SK-N-SH (cell line): ENCODE measurements at regions not wholly inside any gene's neighbourhood (a gene's known extent, or its start where the extent isn't known, plus 50 kb on each side); places are given as distances from the start of the nearest gene placed in this dataset.

ENCODE experiments used
- CTCF ChIA-PET: fragments of 300-600, 350-600 bp; formaldehyde crosslinking; extraction: SDS; loops from one replicate; lab custom pipeline; 2021; lab: Yijun Ruan, JAX
- POLR2A ChIA-PET: fragments of 350-600 bp; sonication (Branson Sonifier 250); formaldehyde crosslinking; extraction: SDS; loops from one replicate; lab custom pipeline; 2020; ENCODE audit warnings: antibody characterized with exemption, inconsistent platforms; lab: Yijun Ruan, JAX
- DNase-seq: peaks from one replicate; pipeline ENCODE4 v3.0.0; 2012
- H2AFZ ChIP-seq: fragments of 200-600 bp; sonication (generic); 2 replicates; pipeline ENCODE4 v1.8.1; 2016; ENCODE audit warnings: antibody characterized with exemption, mild to moderate bottlenecking, low read depth
- H3F3A ChIP-seq: fragments of 200-600 bp; sonication (generic); replicated peaks from 2 replicates; pipeline ENCODE3; 2016; ENCODE audit warnings: antibody characterized with exemption, mild to moderate bottlenecking; ENCODE audit not compliant: insufficient read depth
- H3K27ac ChIP-seq, 2 experiments: fragments of 200-500 bp in 1 of 2; fragments of 200-600 bp in 1 of 2; sonication (Bioruptor generic) in 1 of 2; sonication (generic), shearing (Covaris generic) in 1 of 2; 2 replicates each; pipeline versions ENCODE4 v1.5.1 to v1.6.1; 2014 to 2016; ENCODE audit warnings: low read depth in 2 of 2, inconsistent platforms in 1 of 2, low read length in 1 of 2, mild to moderate bottlenecking in 1 of 2, mixed read lengths in 1 of 2
- H3K27me3 ChIP-seq: fragments of 200-600 bp; sonication (generic), shearing (Covaris generic); 2 replicates; pipeline ENCODE4 v1.6.1; 2016; ENCODE audit warnings: mixed run types; ENCODE audit not compliant: insufficient read depth
- H3K36me3 ChIP-seq, 2 experiments: fragments of 200-500 bp in 1 of 2; fragments of 200-600 bp in 1 of 2; sonication (Bioruptor generic) in 1 of 2; sonication (generic) in 1 of 2; replicated peaks in 1 of 2; 2 replicates each; pipeline versions ENCODE3 to v1.5.1; 2014 to 2016; ENCODE audit warnings: low read length in 1 of 2, mild to moderate bottlenecking in 1 of 2; ENCODE audit not compliant: insufficient read depth in 2 of 2, control insufficient read depth in 1 of 2
- H3K4me1 ChIP-seq, 2 experiments: fragments of 200-500 bp in 1 of 2; fragments of 200-600 bp in 1 of 2; sonication (Bioruptor generic) in 1 of 2; sonication (generic), shearing (Covaris generic) in 1 of 2; 2 replicates each; pipeline versions ENCODE4 v1.5.1 to v1.6.1; 2014 to 2016; ENCODE audit warnings: low read depth in 1 of 2, low read length in 1 of 2, mixed run types in 1 of 2; ENCODE audit not compliant: insufficient read depth in 2 of 2, control insufficient read depth in 1 of 2
- H3K4me2 ChIP-seq: fragments of 200-600 bp; sonication (generic), shearing (Covaris generic); 2 replicates; pipeline ENCODE4 v1.6.1; 2017; ENCODE audit warnings: mixed run types
- H3K4me3 ChIP-seq, 2 experiments: fragments of 200-500 bp in 1 of 2; fragments of 200-600 bp in 1 of 2; sonication (Bioruptor generic) in 1 of 2; sonication (generic), shearing (Covaris generic) in 1 of 2; 2 replicates each; pipeline versions ENCODE4 v1.5.1 to v1.8.1; 2014 to 2016; ENCODE audit warnings: low read depth in 2 of 2, inconsistent platforms in 1 of 2, low read length in 1 of 2, mild to moderate bottlenecking in 1 of 2, mixed read lengths in 1 of 2, moderate library complexity in 1 of 2
- H3K79me2 ChIP-seq: fragments of 200-600 bp; sonication (generic); 2 replicates; pipeline ENCODE4 v1.8.1; 2017; ENCODE audit warnings: mild to moderate bottlenecking; ENCODE audit not compliant: insufficient read depth
- H3K9ac ChIP-seq: fragments of 200-600 bp; sonication (generic); 2 replicates; pipeline ENCODE4 v1.6.1; 2017; ENCODE audit warnings: mixed run types
- H3K9me2 ChIP-seq: fragments of 200-600 bp; sonication (generic); 2 replicates; pipeline ENCODE4 v1.6.1; 2017; ENCODE audit warnings: mixed run types
- H3K9me3 ChIP-seq: fragments of 200-600 bp; sonication (generic); 2 replicates; pipeline ENCODE4 v1.6.1; 2017; ENCODE audit warnings: mixed run types, mild to moderate bottlenecking, moderate library complexity
- H4K20me1 ChIP-seq: fragments of 200-600 bp; sonication (generic); 2 replicates; pipeline ENCODE4 v1.6.1; 2017; ENCODE audit warnings: mild to moderate bottlenecking, mixed run types; ENCODE audit not compliant: insufficient read depth
- CHD2 ChIP-seq: fragments of 150-350 bp; IDR thresholded peaks from 2 replicates; pipeline ENCODE4 v1.6.1; 2018; ENCODE audit warnings: low read length; ENCODE audit not compliant: partially characterized antibody
- ELF1 ChIP-seq: IDR thresholded peaks from 2 replicates; pipeline ENCODE4 v1.4.0; 2012
- EP300 ChIP-seq, 2 experiments: IDR thresholded peaks; 2 replicates each; pipeline versions ENCODE4 v1.4.0 to v1.6.1; 2012; ENCODE audit warnings: borderline replicate concordance in 1 of 2, low read depth in 1 of 2, low read length in 1 of 2
- FOXJ3 ChIP-seq: sonication (generic); formaldehyde crosslinking; IDR thresholded peaks from 2 replicates; pipeline ENCODE4 v1.5.1; 2020; ENCODE audit warnings: mild to moderate bottlenecking, missing genetic modification reagents
- FOXM1 ChIP-seq: IDR thresholded peaks from 2 replicates; pipeline ENCODE4 v1.4.0; 2012; ENCODE audit warnings: low read depth, mild to moderate bottlenecking
- IRF3 ChIP-seq: fragments of 150-350 bp; IDR thresholded peaks from 2 replicates; pipeline ENCODE4 v1.6.1; 2016; ENCODE audit warnings: mild to moderate bottlenecking, low read depth, low read length
- MAX ChIP-seq: IDR thresholded peaks from 2 replicates; pipeline ENCODE4 v1.4.0; 2012; ENCODE audit warnings: low read depth
- MEF2A ChIP-seq: IDR thresholded peaks from 2 replicates; pipeline ENCODE4 v1.4.0; 2012; ENCODE audit warnings: low read depth, borderline replicate concordance
- NFIC ChIP-seq: IDR thresholded peaks from 2 replicates; pipeline ENCODE4 v1.4.0; 2012; ENCODE audit warnings: borderline replicate concordance
- NRF1 ChIP-seq: IDR thresholded peaks from 2 replicates; pipeline ENCODE4 v1.6.1; 2012; ENCODE audit warnings: low read depth, mild to moderate bottlenecking, low read length
- PBX3 ChIP-seq: IDR thresholded peaks from 2 replicates; pipeline ENCODE4; 2012
- POLR2AphosphoS5 ChIP-seq: IDR thresholded peaks from 2 replicates; pipeline ENCODE4 v1.6.1; 2012; ENCODE audit warnings: low read depth, low read length
- RFX5 ChIP-seq: IDR thresholded peaks from 2 replicates; pipeline ENCODE4 v1.6.1; 2012; ENCODE audit warnings: mild to moderate bottlenecking, improper control_type of control experiment, low read length
- RXRA ChIP-seq: IDR thresholded peaks from 2 replicates; pipeline ENCODE4 v1.4.0; 2012; ENCODE audit warnings: low read depth, mild to moderate bottlenecking, borderline replicate concordance
- TAF1 ChIP-seq: IDR thresholded peaks from 2 replicates; pipeline ENCODE4 v1.6.1; 2012; ENCODE audit warnings: low read depth, mild to moderate bottlenecking, low read length, moderate library complexity, borderline replicate concordance
- TCF12 ChIP-seq: IDR thresholded peaks from 2 replicates; pipeline ENCODE4 v1.4.0; 2012
- TEAD4 ChIP-seq: IDR thresholded peaks from 2 replicates; pipeline ENCODE4 v1.4.0; 2012; ENCODE audit warnings: mild to moderate bottlenecking, borderline replicate concordance; ENCODE audit not compliant: insufficient read depth
- YY1 ChIP-seq: IDR thresholded peaks from 2 replicates; pipeline ENCODE4 v1.4.0; 2012; ENCODE audit warnings: low read depth, mild to moderate bottlenecking
- WGBS: methylation state at CpG from one replicate; pipeline ENCODE4 v1.1.6; 2017; ENCODE audit warnings: low lambda C conversion rate; 5-methylcytosine and 5-hydroxymethylcytosine counted together
- TF ChIP-seq, protein P1 (sequence below): IDR thresholded peaks from 2 replicates; pipeline ENCODE4 v1.4.0; 2012; ENCODE audit warnings: low read depth, borderline replicate concordance
- TF ChIP-seq, protein P2 (sequence below): IDR thresholded peaks from 2 replicates; pipeline ENCODE4 v1.4.0; 2012; ENCODE audit warnings: low read depth, borderline replicate concordance
- TF ChIP-seq, protein P3 (sequence below): IDR thresholded peaks from 2 replicates; pipeline ENCODE4 v1.6.1; 2012; ENCODE audit warnings: mild to moderate bottlenecking, low read depth, low read length, moderate library complexity

GRCh38 chr11:110766316-110766715 is 54.1 kb upstream of the ARHGAP20 start:
- Histone ChIP-seq H3K9me2 (no peaks in the 10 kb centered on the region), H3F3A (no peaks in the 10 kb centered on the region), H3K36me3 (no peaks in the 10 kb centered on the region), H3K27me3 (no peaks in the 10 kb centered on the region), H3K79me2 (no peaks in the 10 kb centered on the region), H3K4me2 (no peak overlapping the region), H3K27ac (no peak overlapping the region), H3K4me3 (no peak overlapping the region), H3K9ac (no peak overlapping the region), H4K20me1 (no peaks in the 10 kb centered on the region), H3K4me1 (peaks cover 8 to 16% of the 10 kb centered on the region in 2 experiments; a peak in 3 of 4 replicates), H3K9me3 (no peaks in the 10 kb centered on the region), H2AFZ (no peak overlapping the region)
- no peak for DNase-seq
- WGBS = 27% methylated on average over 1 of the region's 1 CpG
- ChIA-PET CTCF (interaction anchor here (1.9 kb wide), 1 partner anchor 11 kb away, joined by 5 read pairs; no protein-coding TSS in a partner anchor), POLR2A (no interaction called here)
- TF ChIP-seq RXRA = no peak
- TF ChIP-seq FOXJ3 (CRISPR knock-in tag) = no peak
- TF ChIP-seq IRF3 = no peak
- no peak for TF ChIP-seq POLR2AphosphoS5
- TF ChIP-seq MAX = no peak
- TF ChIP-seq CHD2 = no peak
- TF ChIP-seq RFX5 = no peak
- no peak for TF ChIP-seq EP300 (IDR thresholded peaks at IDR 0.05; ENCODE audit: borderline replicate concordance in 1 of 2, low read depth in 1 of 2, low read length in 1 of 2)
- no peak for TF ChIP-seq TEAD4

DNA sequence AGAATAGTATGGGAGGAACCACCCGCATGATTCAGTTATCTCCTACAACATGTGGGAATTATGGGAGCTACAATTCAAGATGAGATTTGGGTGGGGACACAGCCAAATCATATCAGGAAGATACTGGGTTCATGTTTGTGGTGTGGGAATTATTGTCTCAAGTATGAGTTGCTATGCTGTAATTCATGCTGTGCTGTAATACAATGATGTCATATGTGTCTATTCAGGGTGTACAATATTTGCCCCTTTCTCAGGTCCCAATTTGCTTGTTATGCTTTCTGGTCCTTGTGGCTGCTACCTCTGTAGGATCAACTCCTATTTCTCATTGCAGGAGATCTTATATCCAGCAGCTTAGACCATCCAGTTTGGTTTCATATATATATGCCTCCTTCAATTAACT is 52.2 kb upstream of the ARHGAP20 start:
- no peaks in the 10 kb centered on the region for H3K79me2 ChIP-seq
- H3K27me3 ChIP-seq = no peaks in the 10 kb centered on the region
- CTCF ChIA-PET = no interaction called here
- H3K9ac ChIP-seq = no peak overlapping the region
- no peaks in the 10 kb centered on the region for H3K9me3 ChIP-seq
- no peak for DNase-seq
- H3K36me3 ChIP-seq = no peaks in the 10 kb centered on the region
- H3K4me3 ChIP-seq = no peak overlapping the region
- H3K9me2 ChIP-seq = no peaks in the 10 kb centered on the region
- H3K4me2 ChIP-seq = no peak overlapping the region
- H3K4me1 ChIP-seq = peaks cover 8 to 16% of the 10 kb centered on the region in 2 experiments; a peak in 3 of 4 replicates
- H3K27ac ChIP-seq = no peak overlapping the region
- H3F3A ChIP-seq = no peaks in the 10 kb centered on the region
- H2AFZ ChIP-seq = no peak overlapping the region
- no peaks in the 10 kb centered on the region for H4K20me1 ChIP-seq
- WGBS = 100% methylated on average over 1 of the region's 1 CpG
- POLR2A ChIA-PET = no interaction called here
- TF ChIP-seq, protein P1, sequence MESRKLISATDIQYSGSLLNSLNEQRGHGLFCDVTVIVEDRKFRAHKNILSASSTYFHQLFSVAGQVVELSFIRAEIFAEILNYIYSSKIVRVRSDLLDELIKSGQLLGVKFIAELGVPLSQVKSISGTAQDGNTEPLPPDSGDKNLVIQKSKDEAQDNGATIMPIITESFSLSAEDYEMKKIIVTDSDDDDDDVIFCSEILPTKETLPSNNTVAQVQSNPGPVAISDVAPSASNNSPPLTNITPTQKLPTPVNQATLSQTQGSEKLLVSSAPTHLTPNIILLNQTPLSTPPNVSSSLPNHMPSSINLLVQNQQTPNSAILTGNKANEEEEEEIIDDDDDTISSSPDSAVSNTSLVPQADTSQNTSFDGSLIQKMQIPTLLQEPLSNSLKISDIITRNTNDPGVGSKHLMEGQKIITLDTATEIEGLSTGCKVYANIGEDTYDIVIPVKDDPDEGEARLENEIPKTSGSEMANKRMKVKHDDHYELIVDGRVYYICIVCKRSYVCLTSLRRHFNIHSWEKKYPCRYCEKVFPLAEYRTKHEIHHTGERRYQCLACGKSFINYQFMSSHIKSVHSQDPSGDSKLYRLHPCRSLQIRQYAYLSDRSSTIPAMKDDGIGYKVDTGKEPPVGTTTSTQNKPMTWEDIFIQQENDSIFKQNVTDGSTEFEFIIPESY = no peak
- TF ChIP-seq MEF2A = no peak
- TF ChIP-seq NRF1 = no peak; the same call in 1 of the 2 replicates
- no peak for TF ChIP-seq FOXM1
- TF ChIP-seq PBX3 = no peak
- no peak for TF ChIP-seq TCF12
- TF ChIP-seq, protein P2, sequence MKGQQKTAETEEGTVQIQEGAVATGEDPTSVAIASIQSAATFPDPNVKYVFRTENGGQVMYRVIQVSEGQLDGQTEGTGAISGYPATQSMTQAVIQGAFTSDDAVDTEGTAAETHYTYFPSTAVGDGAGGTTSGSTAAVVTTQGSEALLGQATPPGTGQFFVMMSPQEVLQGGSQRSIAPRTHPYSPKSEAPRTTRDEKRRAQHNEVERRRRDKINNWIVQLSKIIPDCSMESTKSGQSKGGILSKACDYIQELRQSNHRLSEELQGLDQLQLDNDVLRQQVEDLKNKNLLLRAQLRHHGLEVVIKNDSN = no peak
- no peak for TF ChIP-seq POLR2AphosphoS5
- TF ChIP-seq ELF1 = no peak
- TF ChIP-seq YY1 = no peak
- TF ChIP-seq NFIC = no peak
- TF ChIP-seq, protein P3, sequence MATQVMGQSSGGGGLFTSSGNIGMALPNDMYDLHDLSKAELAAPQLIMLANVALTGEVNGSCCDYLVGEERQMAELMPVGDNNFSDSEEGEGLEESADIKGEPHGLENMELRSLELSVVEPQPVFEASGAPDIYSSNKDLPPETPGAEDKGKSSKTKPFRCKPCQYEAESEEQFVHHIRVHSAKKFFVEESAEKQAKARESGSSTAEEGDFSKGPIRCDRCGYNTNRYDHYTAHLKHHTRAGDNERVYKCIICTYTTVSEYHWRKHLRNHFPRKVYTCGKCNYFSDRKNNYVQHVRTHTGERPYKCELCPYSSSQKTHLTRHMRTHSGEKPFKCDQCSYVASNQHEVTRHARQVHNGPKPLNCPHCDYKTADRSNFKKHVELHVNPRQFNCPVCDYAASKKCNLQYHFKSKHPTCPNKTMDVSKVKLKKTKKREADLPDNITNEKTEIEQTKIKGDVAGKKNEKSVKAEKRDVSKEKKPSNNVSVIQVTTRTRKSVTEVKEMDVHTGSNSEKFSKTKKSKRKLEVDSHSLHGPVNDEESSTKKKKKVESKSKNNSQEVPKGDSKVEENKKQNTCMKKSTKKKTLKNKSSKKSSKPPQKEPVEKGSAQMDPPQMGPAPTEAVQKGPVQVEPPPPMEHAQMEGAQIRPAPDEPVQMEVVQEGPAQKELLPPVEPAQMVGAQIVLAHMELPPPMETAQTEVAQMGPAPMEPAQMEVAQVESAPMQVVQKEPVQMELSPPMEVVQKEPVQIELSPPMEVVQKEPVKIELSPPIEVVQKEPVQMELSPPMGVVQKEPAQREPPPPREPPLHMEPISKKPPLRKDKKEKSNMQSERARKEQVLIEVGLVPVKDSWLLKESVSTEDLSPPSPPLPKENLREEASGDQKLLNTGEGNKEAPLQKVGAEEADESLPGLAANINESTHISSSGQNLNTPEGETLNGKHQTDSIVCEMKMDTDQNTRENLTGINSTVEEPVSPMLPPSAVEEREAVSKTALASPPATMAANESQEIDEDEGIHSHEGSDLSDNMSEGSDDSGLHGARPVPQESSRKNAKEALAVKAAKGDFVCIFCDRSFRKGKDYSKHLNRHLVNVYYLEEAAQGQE = no peak
- no peak for TF ChIP-seq TAF1
- TF ChIP-seq RFX5 = no peak
